ENCODE measurements at regions not wholly inside any gene's neighbourhood (a gene's known extent, or its start where the extent isn't known, plus 50 kb on each side); places are given as distances from the start of the nearest gene placed in this dataset.
A peak's percentile ranks its signal among the peaks of the same experiment; 100 is the strongest.

GRCh38 chr12:4049298-4050080 lies 176.3 kb upstream of the PARP11 start:
- DNase-seq (ENCODE audit: low spot score) = no peak

- DNase-seq (ENCODE audit: low spot score) = no peak
These were observed 174.2 kb upstream of the PARP11 start for GRCh38 chr12:4047421-4047820.

GRCh38 chr12:4046495-4046840 lies 173.3 kb upstream of the PARP11 start:
- DNase-seq (ENCODE audit: low spot score) = no peak

- no peak for DNase-seq (ENCODE audit: low spot score)
These were observed 172.7 kb upstream of the PARP11 start for GRCh38 chr12:4045786-4046494.

GRCh38 chr12:4044736-4045730 lies 171.8 kb upstream of the PARP11 start:
- no peak for DNase-seq (ENCODE audit: low spot score)

- no peak for DNase-seq (ENCODE audit: low spot score)
These were observed 170.9 kb upstream of the PARP11 start for GRCh38 chr12:4044101-4044500.

GRCh38 chr12:4041187-4041885 lies 168.1 kb upstream of the PARP11 start:
- no peak for DNase-seq (ENCODE audit: low spot score)

GRCh38 chr12:4039931-4040330 lies 166.7 kb upstream of the PARP11 start:
- no peak for DNase-seq (ENCODE audit: low spot score)

- DNase-seq (ENCODE audit: low spot score) = peak; percentile 63
These were observed 164.6 kb upstream of the PARP11 start for GRCh38 chr12:4037747-4038312.

- no peak for DNase-seq (ENCODE audit: low spot score)
These were observed 163.6 kb upstream of the PARP11 start for GRCh38 chr12:4036671-4037271.

GRCh38 chr12:4034921-4035320 lies 161.7 kb upstream of the PARP11 start:
- DNase-seq (ENCODE audit: low spot score) = no peak

- DNase-seq (ENCODE audit: low spot score) = no peak
These were observed 159.9 kb upstream of the PARP11 start for GRCh38 chr12:4032924-4033615.

GRCh38 chr12:4031703-4032291 lies 158.6 kb upstream of the PARP11 start:
- peak; percentile 33 for DNase-seq (ENCODE audit: low spot score)

GRCh38 chr12:4030929-4031702 lies 157.9 kb upstream of the PARP11 start:
- DNase-seq (ENCODE audit: low spot score) = peak; percentile 82

GRCh38 chr12:4027412-4027811 lies 154.2 kb upstream of the PARP11 start:
- no peak for DNase-seq (ENCODE audit: low spot score)

GRCh38 chr12:4026517-4026916 lies 153.3 kb upstream of the PARP11 start:
- DNase-seq (ENCODE audit: low spot score) = no peak

GRCh38 chr12:4026020-4026358 lies 152.8 kb upstream of the PARP11 start:
- DNase-seq (ENCODE audit: low spot score) = no peak

- DNase-seq (ENCODE audit: low spot score) = no peak
These were observed 152.2 kb upstream of the PARP11 start for GRCh38 chr12:4025181-4026019.
